ENCODE measurements at regions not wholly inside any gene's neighbourhood (a gene's known extent, or its start where the extent isn't known, plus 50 kb on each side); places are given as distances from the start of the nearest gene placed in this dataset.
"Not testable (repeated sequence)": the region's sequence is repeated elsewhere in the genome, so short reads cannot be mapped to it uniquely, and the experiment has no call there.

- peaks cover 0 to 2% (median 0%) of the 10 kb centered on the region in 4 donors for H3K9me3 ChIP-seq (ENCODE audit: control insufficient read depth in 4 of 4, low read length in 3 of 4)
- H3K36me3 ChIP-seq (ENCODE audit: control insufficient read depth in 4 of 4, insufficient read depth in 3 of 4, low read depth in 1 of 4, low read length in 3 of 4): no peaks in the 10 kb centered on the region
- no peak overlapping the region for H3K9ac ChIP-seq (ENCODE audit: low read depth in 1 of 2, low read length in 2 of 2)
- H3K27ac ChIP-seq (ENCODE audit: low read depth in 1 of 2, low read length in 2 of 2): no peak overlapping the region
- no peak for DNase-seq (ENCODE audit: low spot score)
- H3K4me3 ChIP-seq (ENCODE audit: low read depth in 1 of 3, low read length in 3 of 3): no peak overlapping the region
- 40% methylated on average over 3 of the region's 3 CpGs for WGBS
- H3K4me1 ChIP-seq (ENCODE audit: control insufficient read depth in 4 of 4, insufficient read depth in 4 of 4, low read length in 3 of 4): no peaks in the 10 kb centered on the region
- no peak for TF ChIP-seq RAD21 (IDR thresholded peaks at IDR 0.05)
- TF ChIP-seq CTCF (IDR thresholded peaks at IDR 0.05; ENCODE audit: low read depth, low read length, missing input control): no peak
- TF ChIP-seq YY1 (IDR thresholded peaks at IDR 0.05): peak; percentile 60
- TF ChIP-seq MAX (IDR thresholded peaks at IDR 0.05): peak; percentile 27
- TF ChIP-seq RXRA (IDR thresholded peaks at IDR 0.05): peak; percentile 49 to 73
- TF ChIP-seq HNF4A (conservative IDR thresholded peaks at IDR 0.05): peak; percentile 45 to 73
- TF ChIP-seq FOXA1 (IDR thresholded peaks at IDR 0.05): no peak
- TF ChIP-seq SP1 (IDR thresholded peaks at IDR 0.05): peak; percentile 52
- TF ChIP-seq FOXA2 (IDR thresholded peaks at IDR 0.05): peak; percentile 69
- no peaks in the 10 kb centered on the region for H3K27me3 ChIP-seq (ENCODE audit: control insufficient read depth in 4 of 4, insufficient read depth in 4 of 4, low read length in 3 of 4)
Measured at GRCh38 chr5:41995193-41995592, 70.1 kb downstream of the FBXO4 start.

DNA sequence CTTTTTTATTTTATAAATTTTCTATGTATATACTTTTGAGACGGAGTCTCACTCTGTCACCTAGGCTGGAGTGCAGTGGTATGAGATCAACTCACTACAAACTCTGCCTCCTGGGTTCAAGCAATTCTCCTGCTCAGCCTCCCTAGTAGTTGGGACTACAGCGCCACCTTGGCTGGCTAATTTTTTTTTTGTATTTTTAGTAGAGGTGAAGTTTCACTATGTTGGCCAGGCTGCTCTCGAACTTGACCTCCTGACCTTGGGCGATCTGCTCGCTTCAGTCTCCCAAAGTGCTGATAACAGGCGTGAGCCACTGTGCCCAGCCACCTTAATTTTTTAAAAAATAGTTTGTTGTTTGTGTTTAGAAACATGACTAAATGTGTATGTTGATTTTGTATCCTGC, 76.6 kb downstream of the FBXO4 start:
- no peak overlapping the region for H3K4me3 ChIP-seq (ENCODE audit: low read depth in 1 of 3, low read length in 3 of 3)
- H3K27ac ChIP-seq (ENCODE audit: low read depth in 1 of 2, low read length in 2 of 2): no peak overlapping the region
- no peaks in the 10 kb centered on the region for H3K36me3 ChIP-seq (ENCODE audit: control insufficient read depth in 4 of 4, insufficient read depth in 3 of 4, low read depth in 1 of 4, low read length in 3 of 4)
- TF ChIP-seq FOXA2 (IDR thresholded peaks at IDR 0.05) (no peak), HNF4G (IDR thresholded peaks at IDR 0.05) (no peak), NR2F2 (IDR thresholded peaks at IDR 0.05) (no peak), TAF1 (conservative IDR thresholded peaks at IDR 0.05) (no peak), SP1 (IDR thresholded peaks at IDR 0.05) (no peak), RXRA (IDR thresholded peaks at IDR 0.05) (no peak), JUND (IDR thresholded peaks at IDR 0.05) (no peak), YY1 (IDR thresholded peaks at IDR 0.05) (no peak), EGR1 (IDR thresholded peaks at IDR 0.05; ENCODE audit: low read depth in 2 of 2) (no peak), GABPA (IDR thresholded peaks at IDR 0.05 in 1 of 2, conservative IDR thresholded peaks at IDR 0.05 in 1 of 2) (no peak), HNF4A (conservative IDR thresholded peaks at IDR 0.05) (no peak), MAX (IDR thresholded peaks at IDR 0.05) (no peak)
- TF ChIP-seq, protein P1, sequence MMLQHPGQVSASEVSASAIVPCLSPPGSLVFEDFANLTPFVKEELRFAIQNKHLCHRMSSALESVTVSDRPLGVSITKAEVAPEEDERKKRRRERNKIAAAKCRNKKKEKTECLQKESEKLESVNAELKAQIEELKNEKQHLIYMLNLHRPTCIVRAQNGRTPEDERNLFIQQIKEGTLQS (IDR thresholded peaks at IDR 0.05): no peak
- TF ChIP-seq, protein P2, sequence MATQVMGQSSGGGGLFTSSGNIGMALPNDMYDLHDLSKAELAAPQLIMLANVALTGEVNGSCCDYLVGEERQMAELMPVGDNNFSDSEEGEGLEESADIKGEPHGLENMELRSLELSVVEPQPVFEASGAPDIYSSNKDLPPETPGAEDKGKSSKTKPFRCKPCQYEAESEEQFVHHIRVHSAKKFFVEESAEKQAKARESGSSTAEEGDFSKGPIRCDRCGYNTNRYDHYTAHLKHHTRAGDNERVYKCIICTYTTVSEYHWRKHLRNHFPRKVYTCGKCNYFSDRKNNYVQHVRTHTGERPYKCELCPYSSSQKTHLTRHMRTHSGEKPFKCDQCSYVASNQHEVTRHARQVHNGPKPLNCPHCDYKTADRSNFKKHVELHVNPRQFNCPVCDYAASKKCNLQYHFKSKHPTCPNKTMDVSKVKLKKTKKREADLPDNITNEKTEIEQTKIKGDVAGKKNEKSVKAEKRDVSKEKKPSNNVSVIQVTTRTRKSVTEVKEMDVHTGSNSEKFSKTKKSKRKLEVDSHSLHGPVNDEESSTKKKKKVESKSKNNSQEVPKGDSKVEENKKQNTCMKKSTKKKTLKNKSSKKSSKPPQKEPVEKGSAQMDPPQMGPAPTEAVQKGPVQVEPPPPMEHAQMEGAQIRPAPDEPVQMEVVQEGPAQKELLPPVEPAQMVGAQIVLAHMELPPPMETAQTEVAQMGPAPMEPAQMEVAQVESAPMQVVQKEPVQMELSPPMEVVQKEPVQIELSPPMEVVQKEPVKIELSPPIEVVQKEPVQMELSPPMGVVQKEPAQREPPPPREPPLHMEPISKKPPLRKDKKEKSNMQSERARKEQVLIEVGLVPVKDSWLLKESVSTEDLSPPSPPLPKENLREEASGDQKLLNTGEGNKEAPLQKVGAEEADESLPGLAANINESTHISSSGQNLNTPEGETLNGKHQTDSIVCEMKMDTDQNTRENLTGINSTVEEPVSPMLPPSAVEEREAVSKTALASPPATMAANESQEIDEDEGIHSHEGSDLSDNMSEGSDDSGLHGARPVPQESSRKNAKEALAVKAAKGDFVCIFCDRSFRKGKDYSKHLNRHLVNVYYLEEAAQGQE (IDR thresholded peaks at IDR 0.05): no peak
- TF ChIP-seq, protein P3, sequence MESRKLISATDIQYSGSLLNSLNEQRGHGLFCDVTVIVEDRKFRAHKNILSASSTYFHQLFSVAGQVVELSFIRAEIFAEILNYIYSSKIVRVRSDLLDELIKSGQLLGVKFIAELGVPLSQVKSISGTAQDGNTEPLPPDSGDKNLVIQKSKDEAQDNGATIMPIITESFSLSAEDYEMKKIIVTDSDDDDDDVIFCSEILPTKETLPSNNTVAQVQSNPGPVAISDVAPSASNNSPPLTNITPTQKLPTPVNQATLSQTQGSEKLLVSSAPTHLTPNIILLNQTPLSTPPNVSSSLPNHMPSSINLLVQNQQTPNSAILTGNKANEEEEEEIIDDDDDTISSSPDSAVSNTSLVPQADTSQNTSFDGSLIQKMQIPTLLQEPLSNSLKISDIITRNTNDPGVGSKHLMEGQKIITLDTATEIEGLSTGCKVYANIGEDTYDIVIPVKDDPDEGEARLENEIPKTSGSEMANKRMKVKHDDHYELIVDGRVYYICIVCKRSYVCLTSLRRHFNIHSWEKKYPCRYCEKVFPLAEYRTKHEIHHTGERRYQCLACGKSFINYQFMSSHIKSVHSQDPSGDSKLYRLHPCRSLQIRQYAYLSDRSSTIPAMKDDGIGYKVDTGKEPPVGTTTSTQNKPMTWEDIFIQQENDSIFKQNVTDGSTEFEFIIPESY (IDR thresholded peaks at IDR 0.05): no peak
- H3K9ac ChIP-seq (ENCODE audit: low read depth in 1 of 2, low read length in 2 of 2): no peak overlapping the region
- peaks cover 0 to 2% (median 0%) of the 10 kb centered on the region in 4 donors for H3K9me3 ChIP-seq (ENCODE audit: control insufficient read depth in 4 of 4, low read length in 3 of 4)
- no peaks in the 10 kb centered on the region for H3K4me1 ChIP-seq (ENCODE audit: control insufficient read depth in 4 of 4, insufficient read depth in 4 of 4, low read length in 3 of 4)
- no peaks in the 10 kb centered on the region for H3K27me3 ChIP-seq (ENCODE audit: control insufficient read depth in 4 of 4, insufficient read depth in 4 of 4, low read length in 3 of 4)
- WGBS: 87% methylated on average over 6 of the region's 6 CpGs
- no peak for DNase-seq (ENCODE audit: low spot score)

- H3K4me1 ChIP-seq (ENCODE audit: control insufficient read depth in 4 of 4, insufficient read depth in 4 of 4, low read length in 3 of 4); H3K4me3 ChIP-seq (ENCODE audit: low read depth in 1 of 3, low read length in 3 of 3); H3K36me3 ChIP-seq (ENCODE audit: control insufficient read depth in 4 of 4, insufficient read depth in 3 of 4, low read depth in 1 of 4, low read length in 3 of 4); H3K9me3 ChIP-seq (ENCODE audit: control insufficient read depth in 4 of 4, low read length in 3 of 4); DNase-seq (ENCODE audit: low spot score); H3K9ac ChIP-seq (ENCODE audit: low read depth in 1 of 2, low read length in 2 of 2); H3K27ac ChIP-seq (ENCODE audit: low read depth in 1 of 2, low read length in 2 of 2); H3K27me3 ChIP-seq (ENCODE audit: control insufficient read depth in 4 of 4, insufficient read depth in 4 of 4, low read length in 3 of 4): not testable (repeated sequence)
- WGBS: 92% methylated on average over 4 of the region's 4 CpGs
Measured at GRCh38 chr5:42003852-42004251, 78.8 kb downstream of the FBXO4 start.

Data from liver (tissue), 8 donors.